SKM-1 (cell line): ENCODE measurements at regions not wholly inside any gene's neighbourhood (a gene's known extent, or its start where the extent isn't known, plus 50 kb on each side); places are given as distances from the start of the nearest gene placed in this dataset.
"Not testable (repeated sequence)": the region's sequence is repeated elsewhere in the genome, so short reads cannot be mapped to it uniquely, and the experiment has no call there.

Experiments used
- DNase-seq: peaks from one replicate; lab custom pipeline; 2025; ENCODE audit not compliant: unreplicated experiment; lab: John Stamatoyannopoulos, UW

GRCh38 chr1:199561334-199561733 lies 466.2 kb upstream of the NR5A2 start:
- DNase-seq = no peak

- no peak for DNase-seq
These were observed 454.5 kb upstream of the NR5A2 start for GRCh38 chr1:199573047-199573446.

- no peak for DNase-seq
These were observed 452.6 kb upstream of the NR5A2 start for GRCh38 chr1:199574950-199575349.

GRCh38 chr1:199580300-199580699 lies 447.2 kb upstream of the NR5A2 start:
- DNase-seq = no peak

GRCh38 chr1:199585392-199585791 lies 442.1 kb upstream of the NR5A2 start:
- no peak for DNase-seq

GRCh38 chr1:199590708-199591107 lies 436.8 kb upstream of the NR5A2 start:
- DNase-seq = no peak

GRCh38 chr1:199591468-199591867 lies 436.0 kb upstream of the NR5A2 start:
- no peak for DNase-seq

GRCh38 chr1:199593475-199593874 lies 434.0 kb upstream of the NR5A2 start:
- no peak for DNase-seq

- DNase-seq = not testable (repeated sequence)
These were observed 431.1 kb upstream of the NR5A2 start for GRCh38 chr1:199596448-199596847.

- no peak for DNase-seq
These were observed 430.4 kb upstream of the NR5A2 start for GRCh38 chr1:199597152-199597551.

GRCh38 chr1:199608414-199608813 lies 419.1 kb upstream of the NR5A2 start:
- no peak for DNase-seq

- DNase-seq = peak; percentile 77
These were observed 414.3 kb upstream of the NR5A2 start for GRCh38 chr1:199612976-199613774.

GRCh38 chr1:199616947-199617346 lies 410.6 kb upstream of the NR5A2 start:
- no peak for DNase-seq

- DNase-seq = no peak
These were observed 408.3 kb upstream of the NR5A2 start for GRCh38 chr1:199619223-199619622.

- DNase-seq = not testable (repeated sequence)
These were observed 401.3 kb upstream of the NR5A2 start for GRCh38 chr1:199626228-199626627.

GRCh38 chr1:199629624-199630023 lies 397.9 kb upstream of the NR5A2 start:
- DNase-seq = no peak

GRCh38 chr1:199639453-199639852 lies 388.1 kb upstream of the NR5A2 start:
- DNase-seq = no peak

- no peak for DNase-seq
These were observed 386.0 kb upstream of the NR5A2 start for GRCh38 chr1:199641531-199641930.

GRCh38 chr1:199644912-199645311 lies 382.6 kb upstream of the NR5A2 start:
- DNase-seq = no peak

- no peak for DNase-seq
These were observed 380.7 kb upstream of the NR5A2 start for GRCh38 chr1:199646761-199647160.

GRCh38 chr1:199657449-199657848 lies 370.1 kb upstream of the NR5A2 start:
- DNase-seq = no peak

GRCh38 chr1:199660071-199660470 lies 367.4 kb upstream of the NR5A2 start:
- no peak for DNase-seq

- DNase-seq = no peak
These were observed 362.1 kb upstream of the NR5A2 start for GRCh38 chr1:199665371-199665770.
